H4 (cell line): ENCODE measurements at regions not wholly inside any gene's neighbourhood (a gene's known extent, or its start where the extent isn't known, plus 50 kb on each side); places are given as distances from the start of the nearest gene placed in this dataset.
A peak's percentile ranks its signal among the peaks of the same experiment; 100 is the strongest.

Source experiments
- DNase-seq: peaks from one replicate; pipeline ENCODE4 v3.0.0-alpha.2; 2015; ENCODE audit warnings: low spot score

GRCh38 chrX:13147733-13148132 lies 103.3 kb upstream of the FAM9C start:
- no peak for DNase-seq

DNA sequence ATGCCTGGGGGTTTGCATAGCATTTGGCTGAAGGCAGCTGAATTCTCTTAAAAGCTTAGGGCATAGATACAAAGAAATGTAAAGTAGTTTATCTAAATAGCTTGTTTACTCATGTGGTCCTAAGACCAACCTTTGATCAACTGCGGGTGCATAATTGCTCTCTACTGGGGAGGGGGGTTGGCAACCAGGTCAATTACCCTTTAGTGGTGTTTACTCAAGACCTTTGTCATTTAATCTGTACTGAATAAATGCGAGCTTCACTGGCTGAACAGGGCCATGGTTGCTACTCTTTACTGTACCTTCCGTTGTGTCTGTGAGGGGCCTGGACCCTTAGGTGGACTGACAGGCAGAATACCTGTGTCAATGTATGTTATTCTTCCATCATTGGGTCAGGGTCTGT lies 102.7 kb upstream of the FAM9C start:
- no peak for DNase-seq

- DNase-seq, result no peak
These were observed 100.7 kb upstream of the FAM9C start for GRCh38 chrX:13144927-13145655.

- no peak for DNase-seq
These were observed 98.5 kb upstream of the FAM9C start for GRCh38 chrX:13142891-13143290.

DNA sequence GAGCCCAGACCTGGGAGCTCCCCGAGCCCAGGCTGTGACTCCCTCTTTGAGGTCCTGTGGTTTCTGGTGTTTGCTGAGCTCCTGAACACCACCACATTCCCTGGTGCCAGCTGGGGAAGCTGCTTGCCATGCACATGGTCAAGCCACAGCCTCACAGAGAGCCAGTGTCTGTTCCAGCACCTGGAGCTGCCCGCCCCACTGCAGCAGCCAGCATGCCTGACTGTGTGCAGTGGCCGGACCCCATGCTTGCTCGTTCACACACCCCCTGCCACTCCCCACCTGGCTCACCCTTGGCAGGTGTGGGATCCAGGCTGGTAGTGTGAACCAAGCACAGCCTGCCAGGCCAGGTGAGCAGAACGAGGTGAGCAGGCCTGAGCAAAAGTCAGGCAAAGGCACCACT lies 95.6 kb upstream of the FAM9C start:
- DNase-seq, result no peak

DNA sequence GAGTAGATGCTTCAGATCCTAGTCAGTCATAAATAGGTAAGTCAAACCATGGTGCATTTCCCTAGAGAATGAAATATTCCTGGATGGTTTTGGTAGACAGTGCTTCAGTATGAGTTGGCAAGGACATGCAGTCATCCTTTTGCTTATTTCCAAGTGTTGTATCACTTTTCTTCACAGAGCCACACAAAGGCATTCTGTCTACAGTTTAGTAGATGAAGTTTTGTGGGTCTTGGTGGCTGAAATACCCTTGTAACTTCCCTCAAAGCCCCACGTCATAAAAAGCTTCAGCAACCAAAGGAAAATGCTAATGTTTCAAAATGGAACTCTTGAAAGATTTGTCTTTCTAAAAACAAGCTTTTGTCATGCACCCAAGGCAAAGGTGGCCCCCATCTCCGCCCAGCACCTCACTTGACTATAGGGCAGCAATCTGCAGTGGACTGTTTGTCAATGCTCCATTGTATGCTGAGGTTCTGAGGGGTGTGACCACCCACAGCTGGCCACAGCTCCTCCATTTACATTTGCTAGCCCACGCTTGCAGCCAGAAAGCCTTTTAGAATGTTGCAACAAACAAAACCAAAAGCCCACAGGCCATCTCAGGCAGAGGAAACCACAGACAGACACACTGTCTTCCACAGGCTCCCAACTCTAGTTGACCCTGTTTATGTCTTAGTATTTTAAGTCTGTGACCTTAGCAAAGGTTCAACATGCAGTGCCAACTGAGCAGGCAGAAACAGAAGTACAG lies 87.1 kb upstream of the FAM9C start:
- peak; percentile 88 for DNase-seq

- DNase-seq, result no peak
These were observed 86.4 kb upstream of the FAM9C start for GRCh38 chrX:13130816-13131215.

GRCh38 chrX:13128104-13128503 lies 83.7 kb upstream of the FAM9C start:
- DNase-seq, result no peak

DNA sequence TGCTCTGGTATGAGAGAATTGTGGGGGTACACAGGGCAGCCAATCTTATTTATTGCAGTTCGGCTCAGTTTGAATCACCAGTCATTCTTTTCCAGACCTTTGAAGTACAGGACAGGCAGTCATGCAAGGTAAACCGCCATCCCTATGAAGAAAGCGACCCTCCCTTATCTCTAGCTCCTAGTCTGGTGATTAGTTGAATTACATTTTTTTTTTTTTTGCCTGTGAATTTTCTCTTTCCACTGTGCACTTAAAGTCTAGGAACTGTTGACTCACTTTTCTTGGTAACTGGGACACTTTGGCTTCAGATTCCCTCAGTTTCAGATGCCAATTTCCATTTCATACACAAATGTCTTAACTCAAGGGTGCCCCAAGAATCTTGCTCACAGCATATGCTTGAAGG lies 82.4 kb upstream of the FAM9C start:
- peak; percentile 18 for DNase-seq

DNA sequence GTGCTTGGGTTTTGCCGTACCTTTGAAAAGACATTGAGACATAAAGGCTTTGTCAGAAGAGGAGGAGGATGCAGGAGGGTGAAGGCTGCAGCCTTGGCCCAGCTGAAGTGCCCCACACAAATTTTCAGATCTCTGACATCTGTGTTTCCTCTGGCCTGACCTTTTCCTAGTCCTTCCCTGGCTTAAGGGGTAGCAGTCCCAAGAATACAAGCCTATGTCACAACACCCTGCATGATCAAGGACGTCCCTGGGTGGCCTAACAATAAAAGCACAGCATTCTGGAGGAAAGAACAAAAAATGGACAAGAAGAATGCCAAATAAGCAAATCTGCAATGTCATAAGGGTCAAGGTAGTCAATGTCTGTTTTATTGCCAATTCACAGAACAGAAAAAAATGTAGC lies 80.8 kb upstream of the FAM9C start:
- no peak for DNase-seq

- DNase-seq, result peak; percentile 49
These were observed 79.5 kb upstream of the FAM9C start for GRCh38 chrX:13123857-13124345.

DNA sequence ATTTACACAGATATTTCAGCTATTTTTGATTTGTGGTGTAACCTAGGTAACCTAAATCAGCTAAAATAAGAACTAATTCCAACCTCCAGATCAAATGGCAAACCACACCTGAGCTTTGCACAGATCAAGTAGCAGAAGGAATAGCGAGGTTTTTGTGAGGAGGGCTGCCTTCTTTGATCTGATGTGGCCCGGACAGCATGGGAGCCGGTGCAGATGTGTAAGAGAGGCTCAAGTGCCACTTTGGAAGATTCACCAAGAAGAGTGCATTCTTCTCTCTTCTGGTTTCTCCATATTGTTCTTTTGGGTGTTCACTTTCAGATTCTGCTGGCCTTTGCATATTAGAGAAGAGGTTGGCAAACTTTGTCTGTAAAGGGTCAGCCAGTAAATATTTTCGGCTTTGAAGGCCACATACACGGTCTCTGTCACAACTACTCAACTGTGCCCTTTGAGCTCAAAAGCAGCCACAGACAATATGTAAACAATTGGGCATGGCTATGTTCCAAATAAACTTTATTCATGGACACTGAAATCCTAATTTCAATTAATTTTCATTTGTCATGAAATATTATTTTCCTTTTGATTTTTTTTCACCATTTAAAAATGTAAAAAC lies 78.9 kb upstream of the FAM9C start:
- DNase-seq, result no peak

DNA sequence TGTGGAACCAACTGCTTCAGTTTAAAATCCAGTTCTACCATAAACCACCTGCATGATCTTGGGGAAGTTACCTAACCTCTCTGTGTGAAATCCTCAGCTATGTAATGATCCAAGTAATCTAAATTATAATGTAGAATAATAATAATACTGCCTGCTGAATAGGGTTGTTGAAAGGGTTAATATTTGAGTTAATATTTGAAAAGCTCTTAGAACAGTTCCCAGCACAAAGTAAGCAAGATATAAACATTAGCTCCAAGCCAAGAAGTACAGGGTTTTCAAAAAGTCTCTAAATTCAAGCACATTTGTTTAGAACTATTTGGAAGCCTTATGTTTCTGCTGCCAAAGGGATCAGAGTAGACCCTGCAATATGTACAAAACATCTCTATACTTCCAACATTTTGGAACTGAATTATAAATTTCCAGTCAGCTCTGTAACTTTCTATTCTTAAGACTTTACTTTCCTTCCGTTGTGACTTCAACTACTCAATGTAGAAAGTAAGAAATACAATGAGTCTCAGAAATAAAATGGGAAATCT lies 76.7 kb upstream of the FAM9C start:
- no peak for DNase-seq

DNA sequence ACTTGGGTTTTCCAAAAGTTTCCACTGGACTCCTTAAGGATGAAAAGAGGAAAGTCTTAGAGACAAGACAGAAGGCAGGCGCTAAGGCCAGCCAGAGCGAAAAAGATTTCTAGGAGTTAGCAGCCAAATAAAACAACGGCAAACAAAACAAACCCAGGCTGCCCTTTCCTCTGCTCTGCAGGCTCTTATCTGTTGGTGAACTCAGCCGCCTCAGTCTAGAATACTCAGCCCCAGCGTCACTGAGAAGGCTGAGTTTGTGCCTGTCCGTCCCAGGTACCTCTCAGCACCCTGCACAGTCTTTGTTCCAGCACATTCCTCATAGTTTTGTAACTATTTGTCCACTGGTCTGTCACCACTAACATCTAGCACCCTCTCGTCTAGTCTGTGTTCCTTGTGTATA lies 75.6 kb upstream of the FAM9C start:
- DNase-seq, result no peak

- no peak for DNase-seq
These were observed 75.0 kb upstream of the FAM9C start for GRCh38 chrX:13119386-13119785.

- DNase-seq, result no peak
These were observed 70.9 kb upstream of the FAM9C start for GRCh38 chrX:13115146-13115855.

GRCh38 chrX:13112499-13112898 lies 68.1 kb upstream of the FAM9C start:
- DNase-seq, result no peak

- peak; percentile 80 for DNase-seq
These were observed 66.3 kb upstream of the FAM9C start for GRCh38 chrX:13110433-13111324.

DNA sequence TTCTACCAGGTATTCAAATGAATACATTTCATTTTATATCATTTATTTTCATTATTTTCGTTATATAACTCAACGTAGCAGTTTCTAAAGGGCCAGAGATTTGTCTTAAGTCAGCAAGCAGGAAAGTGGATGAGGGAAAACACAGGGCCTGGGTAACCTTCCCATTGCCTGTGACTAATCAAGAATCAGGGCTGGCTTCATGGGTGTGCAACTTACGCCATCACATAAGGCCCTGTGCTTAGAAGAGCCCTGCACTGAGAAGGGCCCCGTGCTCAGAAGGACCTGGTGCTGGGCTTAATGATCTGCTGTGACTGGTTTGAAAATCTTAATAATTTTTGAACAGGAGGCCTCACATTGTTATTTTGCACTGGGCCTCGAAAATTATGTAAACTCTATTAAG lies 65.4 kb upstream of the FAM9C start:
- no peak for DNase-seq

GRCh38 chrX:13103914-13104274 lies 59.5 kb upstream of the FAM9C start:
- DNase-seq, result no peak
